Body of pancreas (tissue), 4 donors: ENCODE measurements at regions not wholly inside any gene's neighbourhood (a gene's known extent, or its start where the extent isn't known, plus 50 kb on each side); places are given as distances from the start of the nearest gene placed in this dataset.

Source experiments
- ATAC-seq: fragments of 150-250 bp; one replicate; pipeline ENCODE4 v1.9.1; 2016
- DNase-seq, 4 donors: peaks; one replicate each; pipeline ENCODE4 v3.0.0-alpha.2; 2019
- H3K27ac ChIP-seq, 4 donors: fragments of 200-600 bp; sonication (generic); 1 replicate in 3 of 4; 2 replicates in 1 of 4; pipeline versions ENCODE4 v1.5.1 to v1.6.1; 2016 to 2019; ENCODE audit warnings: mild to moderate bottlenecking in 1 of 4, mixed read lengths in 1 of 4, moderate library complexity in 1 of 4
- H3K27me3 ChIP-seq, 2 donors: fragments of 200-600 bp; sonication (generic); one replicate each; pipeline ENCODE4 v1.6.0; 2016; ENCODE audit warnings: mild to moderate bottlenecking in 1 of 2
- H3K36me3 ChIP-seq, 2 donors: fragments of 200-600 bp; sonication (generic); replicated peaks in 1 of 2; 2 replicates each; pipeline ENCODE4 v1.5.1; 2016; ENCODE audit warnings: low read depth in 2 of 2; ENCODE audit not compliant: insufficient read depth in 1 of 2
- H3K4me1 ChIP-seq: fragments of 200-600 bp; sonication (generic); one replicate; pipeline ENCODE4 v1.6.0; 2016
- H3K4me3 ChIP-seq, 2 donors: fragments of 200-600 bp; sonication (generic); 1 replicate in 1 of 2; 2 replicates in 1 of 2; pipeline ENCODE4 v1.5.1; 2016 to 2019
- H3K9me3 ChIP-seq, 3 donors: fragments of 200-600 bp; sonication (generic); 1 replicate in 2 of 3; 2 replicates in 1 of 3; pipeline ENCODE4 v1.5.1; 2016
- CTCF ChIP-seq, 7 experiments: fragments of 450-650 bp in 4 of 7; fragments of 200-600 bp in 3 of 7; sonication (generic) in 3 of 7; IDR thresholded peaks; one replicate each; pipeline ENCODE4 v1.5.1; 2016 to 2019; ENCODE audit warnings: antibody characterized with exemption in 7 of 7
- POLR2A ChIP-seq, 3 donors: fragments of 450-650 bp; IDR thresholded peaks; one replicate each; pipeline ENCODE4 v1.6.1; 2016; ENCODE audit warnings: antibody characterized with exemption in 3 of 3, mild to moderate bottlenecking in 2 of 3
- WGBS, 2 donors: methylation state at CpG; one replicate each; pipeline ENCODE4 v1.1.5; 2017; 5-methylcytosine and 5-hydroxymethylcytosine counted together
- intact Hi-C: fragments of 100-400 bp; cut with DNase I; formaldehyde crosslinking; loops from one replicate; pipeline ENCODE4 v1.15.1; 2023

GRCh38 chr3:64432870-64433269 lies 207.6 kb upstream of the PRICKLE2 start:
- H3K4me3 ChIP-seq = no peak overlapping the region
- H3K36me3 ChIP-seq = no peaks in the 10 kb centered on the region
- intact Hi-C loops = no loop called here
- no peaks in the 10 kb centered on the region for H3K4me1 ChIP-seq
- no peak for DNase-seq
- no peaks in the 10 kb centered on the region for H3K9me3 ChIP-seq
- H3K27me3 ChIP-seq = no peaks in the 10 kb centered on the region
- H3K27ac ChIP-seq = no peak overlapping the region
- no peak for ATAC-seq
- WGBS, 2 donors = 91 to 96% methylated on average over 3 of the region's 3 CpGs
- no peak for TF ChIP-seq CTCF (IDR thresholded peaks at IDR 0.05)
- no peak for TF ChIP-seq POLR2A (IDR thresholded peaks at IDR 0.05)

GRCh38 chr3:64431526-64432091 lies 206.3 kb upstream of the PRICKLE2 start:
- TF ChIP-seq POLR2A (IDR thresholded peaks at IDR 0.05) (no peak), CTCF (IDR thresholded peaks at IDR 0.05) (no peak)
- H3K36me3 ChIP-seq = no peaks in the 10 kb centered on the region
- 66 to 69% methylated on average over 6 of the region's 6 CpGs for WGBS, 2 donors
- no peak for ATAC-seq
- intact Hi-C loops = no loop called here
- no peaks in the 10 kb centered on the region for H3K4me1 ChIP-seq
- H3K27me3 ChIP-seq = no peaks in the 10 kb centered on the region
- no peak overlapping the region for H3K27ac ChIP-seq
- H3K9me3 ChIP-seq = no peaks in the 10 kb centered on the region
- H3K4me3 ChIP-seq = no peak overlapping the region
- DNase-seq = no peak

GRCh38 chr3:64427671-64428070 lies 202.4 kb upstream of the PRICKLE2 start:
- H3K9me3 ChIP-seq = no peaks in the 10 kb centered on the region
- DNase-seq (no peak), ATAC-seq (no peak)
- intact Hi-C loops = no loop called here
- no peaks in the 10 kb centered on the region for H3K27me3 ChIP-seq
- 80 to 86% methylated on average over 3 of the region's 3 CpGs for WGBS, 2 donors
- H3K27ac ChIP-seq = no peak overlapping the region
- no peaks in the 10 kb centered on the region for H3K4me1 ChIP-seq
- TF ChIP-seq POLR2A (IDR thresholded peaks at IDR 0.05) (no peak), CTCF (IDR thresholded peaks at IDR 0.05) (no peak)
- no peaks in the 10 kb centered on the region for H3K36me3 ChIP-seq
- H3K4me3 ChIP-seq = no peak overlapping the region

GRCh38 chr3:64426551-64426950 lies 201.3 kb upstream of the PRICKLE2 start:
- Histone ChIP-seq H3K36me3 (no peaks in the 10 kb centered on the region), H3K27ac (no peak overlapping the region), H3K4me1 (no peaks in the 10 kb centered on the region), H3K27me3 (no peaks in the 10 kb centered on the region), H3K9me3 (no peaks in the 10 kb centered on the region), H3K4me3 (no peak overlapping the region)
- WGBS, 2 donors = 96% methylated on average over 3 of the region's 3 CpGs
- intact Hi-C loops = no loop called here
- no peak for ATAC-seq
- TF ChIP-seq CTCF (IDR thresholded peaks at IDR 0.05) (no peak), POLR2A (IDR thresholded peaks at IDR 0.05) (no peak)
- no peak for DNase-seq

- WGBS, 2 donors = 72 to 87% methylated on average over 4 of the region's 4 CpGs
These were observed 197.7 kb upstream of the PRICKLE2 start for GRCh38 chr3:64422932-64423331.

More at GRCh38 chr3:64422932-64423331, 197.7 kb upstream of the PRICKLE2 start:
- H3K27me3 ChIP-seq = no peaks in the 10 kb centered on the region
- H3K9me3 ChIP-seq = no peaks in the 10 kb centered on the region
- no peaks in the 10 kb centered on the region for H3K36me3 ChIP-seq
- intact Hi-C loops = no loop called here
- no peak for ATAC-seq
- H3K4me1 ChIP-seq = no peaks in the 10 kb centered on the region
- TF ChIP-seq POLR2A (IDR thresholded peaks at IDR 0.05) (no peak), CTCF (IDR thresholded peaks at IDR 0.05) (no peak)
- H3K27ac ChIP-seq = no peak overlapping the region
- no peak overlapping the region for H3K4me3 ChIP-seq
- no peak for DNase-seq
